ENCODE measurements at regions not wholly inside any gene's neighbourhood (a gene's known extent, or its start where the extent isn't known, plus 50 kb on each side); places are given as distances from the start of the nearest gene placed in this dataset.
"Not testable (repeated sequence)": the region's sequence is repeated elsewhere in the genome, so short reads cannot be mapped to it uniquely, and the experiment has no call there.

DNA sequence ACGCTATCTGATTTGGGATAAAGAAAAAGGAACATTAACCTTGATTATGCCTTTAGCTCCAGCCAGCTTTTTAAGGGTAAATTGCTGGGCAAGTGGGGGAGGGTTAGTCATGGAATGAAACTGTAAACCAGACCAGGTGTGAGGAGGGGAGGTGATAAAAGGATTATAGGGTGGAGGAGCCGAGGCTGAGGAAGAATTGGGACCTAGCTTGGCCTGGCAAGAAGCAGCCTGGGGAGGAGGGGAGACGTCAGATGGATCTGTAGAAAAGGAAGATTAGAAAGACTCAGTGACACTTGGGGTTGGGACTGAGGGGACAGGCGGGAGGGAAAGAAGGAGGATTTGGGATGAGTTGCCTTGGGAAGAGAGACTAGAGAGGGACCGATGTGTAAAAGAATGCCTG, 590.8 kb upstream of the MDGA2 start:
- TF ChIP-seq, protein P1, sequence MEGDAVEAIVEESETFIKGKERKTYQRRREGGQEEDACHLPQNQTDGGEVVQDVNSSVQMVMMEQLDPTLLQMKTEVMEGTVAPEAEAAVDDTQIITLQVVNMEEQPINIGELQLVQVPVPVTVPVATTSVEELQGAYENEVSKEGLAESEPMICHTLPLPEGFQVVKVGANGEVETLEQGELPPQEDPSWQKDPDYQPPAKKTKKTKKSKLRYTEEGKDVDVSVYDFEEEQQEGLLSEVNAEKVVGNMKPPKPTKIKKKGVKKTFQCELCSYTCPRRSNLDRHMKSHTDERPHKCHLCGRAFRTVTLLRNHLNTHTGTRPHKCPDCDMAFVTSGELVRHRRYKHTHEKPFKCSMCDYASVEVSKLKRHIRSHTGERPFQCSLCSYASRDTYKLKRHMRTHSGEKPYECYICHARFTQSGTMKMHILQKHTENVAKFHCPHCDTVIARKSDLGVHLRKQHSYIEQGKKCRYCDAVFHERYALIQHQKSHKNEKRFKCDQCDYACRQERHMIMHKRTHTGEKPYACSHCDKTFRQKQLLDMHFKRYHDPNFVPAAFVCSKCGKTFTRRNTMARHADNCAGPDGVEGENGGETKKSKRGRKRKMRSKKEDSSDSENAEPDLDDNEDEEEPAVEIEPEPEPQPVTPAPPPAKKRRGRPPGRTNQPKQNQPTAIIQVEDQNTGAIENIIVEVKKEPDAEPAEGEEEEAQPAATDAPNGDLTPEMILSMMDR (IDR thresholded peaks at IDR 0.05): not testable (repeated sequence)
- not testable (repeated sequence) for TF ChIP-seq POLR2A, EP300 (IDR thresholded peaks at IDR 0.05)

Data from ovary (tissue), 3 donors.